ENCODE measurements at regions not wholly inside any gene's neighbourhood (a gene's known extent, or its start where the extent isn't known, plus 50 kb on each side); places are given as distances from the start of the nearest gene placed in this dataset.
A peak's percentile ranks its signal among the peaks of the same experiment; 100 is the strongest.

- no peak for TF ChIP-seq CTCF (IDR thresholded peaks at IDR 0.05; ENCODE audit: unreplicated experiment)
- H3K4me1 Mint-ChIP-seq (ENCODE audit: insufficient read depth, unreplicated experiment), result peaks cover 26% of the 10 kb centered on the region
- H3K36me3 Mint-ChIP-seq (ENCODE audit: insufficient read depth, unreplicated experiment), result no peaks in the 10 kb centered on the region
These were observed 247.8 kb upstream of the IGFBP3 start for GRCh38 chr7:46168671-46169383.

GRCh38 chr7:46168231-46168630 lies 247.2 kb upstream of the IGFBP3 start:
- Mint-ChIP-seq H3K4me3 (ENCODE audit: unreplicated experiment) (no peak overlapping the region), H3K9me3 (ENCODE audit: unreplicated experiment) (no peaks in the 10 kb centered on the region), H3K27me3 (ENCODE audit: insufficient read depth, unreplicated experiment) (no peaks in the 10 kb centered on the region), H3K4me1 (ENCODE audit: insufficient read depth, unreplicated experiment) (peaks cover 30% of the 10 kb centered on the region), H3K27ac (ENCODE audit: low read depth, unreplicated experiment) (no peak overlapping the region), H3K36me3 (ENCODE audit: insufficient read depth, unreplicated experiment) (no peaks in the 10 kb centered on the region)
- no peak for DNase-seq (ENCODE audit: unreplicated experiment)
- POLR2A ChIA-PET, result interaction anchor here (0.5 to 2.4 kb wide), 11 partner anchors 10 to 288 kb away, joined by 3 to 13 read pairs (median 3); no protein-coding TSS in a partner anchor
- intact Hi-C loops (cut with micrococcal nuclease), result loop anchor here (10.0 kb wide), 2 partner anchors 87 to 767 kb away; no protein-coding TSS in a partner anchor
- no TSS peak for BruUV-seq (replicated peaks)
- no peak for TF ChIP-seq CTCF (IDR thresholded peaks at IDR 0.05; ENCODE audit: unreplicated experiment)
- CTCF ChIA-PET, result interaction anchor here (1.2 to 1.6 kb wide), 2 partner anchors 12 to 184 kb away, joined by 3 to 7 read pairs; no protein-coding TSS in a partner anchor

More at GRCh38 chr7:46168671-46169383, 247.8 kb upstream of the IGFBP3 start:
- no TSS peak for BruUV-seq (replicated peaks)
- ChIA-PET POLR2A (interaction anchor here (0.6 to 2.4 kb wide), 10 partner anchors 10 to 287 kb away, joined by 3 to 13 read pairs (median 4); no protein-coding TSS in a partner anchor), CTCF (interaction anchor here (0.6 to 1.6 kb wide), 3 partner anchors 12 to 245 kb away, joined by 3 to 7 read pairs (median 5); no protein-coding TSS in a partner anchor)
- no peak overlapping the region for H3K27ac Mint-ChIP-seq (ENCODE audit: low read depth, unreplicated experiment)
- H3K9me3 Mint-ChIP-seq (ENCODE audit: unreplicated experiment), result no peaks in the 10 kb centered on the region
- DNase-seq (ENCODE audit: unreplicated experiment), result peak; percentile 37
- no peaks in the 10 kb centered on the region for H3K27me3 Mint-ChIP-seq (ENCODE audit: insufficient read depth, unreplicated experiment)
- intact Hi-C loops (cut with micrococcal nuclease), result loop anchor here (10.0 kb wide), 2 partner anchors 86 to 766 kb away; no protein-coding TSS in a partner anchor
- no peak overlapping the region for H3K4me3 Mint-ChIP-seq (ENCODE audit: unreplicated experiment)

DNA sequence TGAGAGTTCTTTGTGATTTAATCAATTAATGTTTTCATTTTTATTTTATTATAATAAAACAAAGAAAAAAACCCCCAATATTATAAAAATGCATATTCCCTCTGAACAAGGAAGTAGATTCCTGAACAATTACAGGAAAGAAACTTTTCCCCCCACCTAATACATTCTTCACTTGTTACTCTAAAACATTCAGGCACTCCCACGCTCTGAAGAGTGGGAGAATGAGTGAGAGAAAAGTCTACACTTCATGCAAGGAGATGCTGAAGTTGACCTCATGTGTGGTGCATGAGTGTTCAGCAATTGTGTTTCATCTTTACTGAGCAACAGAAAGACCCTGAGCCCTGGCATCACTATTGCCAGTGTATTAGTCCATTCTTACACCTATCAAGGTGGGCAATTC lies 244.2 kb upstream of the IGFBP3 start:
- TF ChIP-seq CTCF (IDR thresholded peaks at IDR 0.05; ENCODE audit: unreplicated experiment), result no peak
- CTCF ChIA-PET, result no interaction called here
- peaks cover 51% of the 10 kb centered on the region for H3K4me1 Mint-ChIP-seq (ENCODE audit: insufficient read depth, unreplicated experiment)
- BruUV-seq (replicated peaks), result no TSS peak
- intact Hi-C loops (cut with micrococcal nuclease), result loop anchor here (10.0 kb wide), 2 partner anchors 90 to 770 kb away; no protein-coding TSS in a partner anchor
- no peaks in the 10 kb centered on the region for H3K36me3 Mint-ChIP-seq (ENCODE audit: insufficient read depth, unreplicated experiment)
- no peak overlapping the region for H3K4me3 Mint-ChIP-seq (ENCODE audit: unreplicated experiment)
- DNase-seq (ENCODE audit: unreplicated experiment), result no peak
- H3K9me3 Mint-ChIP-seq (ENCODE audit: unreplicated experiment), result no peaks in the 10 kb centered on the region
- POLR2A ChIA-PET, result no interaction called here
- no peak overlapping the region for H3K27ac Mint-ChIP-seq (ENCODE audit: low read depth, unreplicated experiment)
- no peaks in the 10 kb centered on the region for H3K27me3 Mint-ChIP-seq (ENCODE audit: insufficient read depth, unreplicated experiment)

DNA sequence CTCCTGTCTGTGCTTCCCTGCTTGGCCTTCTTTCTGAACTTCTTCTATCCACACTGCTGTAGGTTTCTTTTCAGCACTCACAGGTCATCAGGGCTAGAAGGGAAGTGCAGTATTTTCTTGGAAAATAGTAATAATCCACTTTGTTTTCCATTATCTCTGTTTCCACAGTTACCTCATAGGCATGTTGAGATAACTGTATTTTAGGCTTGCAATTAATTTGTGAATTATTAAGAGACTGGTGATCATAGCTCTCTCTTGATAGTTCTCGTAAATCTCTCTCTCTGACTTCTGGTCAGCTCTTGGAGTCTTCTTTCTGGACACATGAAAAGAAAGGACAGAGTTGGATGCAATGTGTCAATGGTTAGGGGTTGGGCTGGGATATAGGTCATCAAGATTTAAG lies 243.6 kb upstream of the IGFBP3 start:
- H3K36me3 Mint-ChIP-seq (ENCODE audit: insufficient read depth, unreplicated experiment), result no peaks in the 10 kb centered on the region
- ChIA-PET POLR2A (no interaction called here), CTCF (no interaction called here)
- no peak overlapping the region for H3K4me3 Mint-ChIP-seq (ENCODE audit: unreplicated experiment)
- H3K4me1 Mint-ChIP-seq (ENCODE audit: insufficient read depth, unreplicated experiment), result peaks cover 52% of the 10 kb centered on the region
- BruUV-seq (replicated peaks), result no TSS peak
- H3K27ac Mint-ChIP-seq (ENCODE audit: low read depth, unreplicated experiment), result no peak overlapping the region
- no peak for DNase-seq (ENCODE audit: unreplicated experiment)
- intact Hi-C loops (cut with micrococcal nuclease), result loop anchor here (10.0 kb wide), 2 partner anchors 90 to 770 kb away; no protein-coding TSS in a partner anchor
- H3K9me3 Mint-ChIP-seq (ENCODE audit: unreplicated experiment), result no peaks in the 10 kb centered on the region
- no peak for TF ChIP-seq CTCF (IDR thresholded peaks at IDR 0.05; ENCODE audit: unreplicated experiment)
- no peaks in the 10 kb centered on the region for H3K27me3 Mint-ChIP-seq (ENCODE audit: insufficient read depth, unreplicated experiment)
